Endothelial cell of umbilical vein (primary cell): ENCODE measurements at regions not wholly inside any gene's neighbourhood (a gene's known extent, or its start where the extent isn't known, plus 50 kb on each side); places are given as distances from the start of the nearest gene placed in this dataset.

ENCODE experiments used
- BruUV-seq: library from RNA; stranded (reverse); fragments of 400-500 nt; replicated peaks from 2 replicates; lab custom pipeline; 2021; lab: Mats Ljungman, UMichigan
- CTCF ChIA-PET: fragments of 300-600, 350-600 bp; sonication (Branson Sonifier 250); formaldehyde crosslinking; loops from one replicate; lab custom pipeline; 2021; ENCODE audit warnings: antibody characterized with exemption, inconsistent platforms; lab: Charles Lee
- POLR2A ChIA-PET: fragments of 300-600, 350-600 bp; sonication (Branson Sonifier 250); formaldehyde crosslinking; loops from one replicate; lab custom pipeline; 2021; ENCODE audit warnings: antibody characterized with exemption, inconsistent platforms; lab: Charles Lee
- DNase-seq: peaks from one replicate; pipeline ENCODE4 v3.0.0-alpha.2; 2011; ENCODE audit warnings: low read depth, low spot score
- FAIRE-seq: peaks from 2 replicates; lab custom pipeline; 2011; peaks lifted over from hg19 to GRCh38; lab: Jason Lieb, UNC
- H2AFZ ChIP-seq: 2 replicates; pipeline ENCODE4 v1.6.0; 2012; ENCODE audit warnings: low read depth, low read length, control low read depth, inconsistent platforms
- H3K27ac ChIP-seq: 2 replicates; pipeline ENCODE4 v1.5.1; 2011; ENCODE audit warnings: low read depth, mild to moderate bottlenecking, control low read depth, low read length, moderate library complexity; ENCODE audit not compliant: insufficient read depth
- H3K27me3 ChIP-seq, 2 experiments: 2 replicates each; pipeline versions ENCODE4 v1.6.0 to v1.6.1; 2011; ENCODE audit warnings: low read length in 2 of 2, mixed read lengths in 1 of 2; ENCODE audit not compliant: control insufficient read depth in 2 of 2, insufficient read depth in 2 of 2
- H3K36me3 ChIP-seq, 2 experiments: 2 replicates in 1 of 2; 3 replicates in 1 of 2; pipeline ENCODE4 v1.5.1; 2011; ENCODE audit warnings: low read length in 2 of 2, mild to moderate bottlenecking in 1 of 2, moderate library complexity in 1 of 2; ENCODE audit not compliant: control insufficient read depth in 2 of 2, insufficient read depth in 2 of 2; ENCODE audit errors: extremely low read depth in 1 of 2
- H3K4me1 ChIP-seq: 3 replicates; pipeline ENCODE4 v1.5.1; 2011; ENCODE audit warnings: mild to moderate bottlenecking, low read length; ENCODE audit not compliant: control insufficient read depth, insufficient read depth; ENCODE audit errors: extremely low read depth
- H3K4me2 ChIP-seq: 2 replicates; pipeline ENCODE4 v1.6.1; 2011; ENCODE audit warnings: low read length, control low read depth, mixed read lengths; ENCODE audit not compliant: insufficient read depth
- H3K4me3 ChIP-seq, 3 experiments: fragments of 200-600 bp in 1 of 3; sonication (generic), shearing (Covaris generic) in 1 of 3; replicated peaks in 1 of 3; 2 replicates each; pipeline ENCODE4 v1.5.1; 2011 to 2016; ENCODE audit warnings: control low read depth in 3 of 3, low read length in 3 of 3, mild to moderate bottlenecking in 2 of 3, inconsistent platforms in 1 of 3, low read depth in 1 of 3, moderate library complexity in 1 of 3; ENCODE audit not compliant: insufficient read depth in 1 of 3
- H3K79me2 ChIP-seq: 2 replicates; pipeline ENCODE4 v1.6.0; 2012; ENCODE audit warnings: low read length, inconsistent platforms; ENCODE audit not compliant: control insufficient read depth, insufficient read depth
- H3K9ac ChIP-seq: replicated peaks from 2 replicates; pipeline ENCODE3; 2011; ENCODE audit warnings: low read length, control low read depth; ENCODE audit not compliant: insufficient read depth; ENCODE audit errors: extremely low read depth
- H3K9me1 ChIP-seq: replicated peaks from 3 replicates; pipeline ENCODE4 v1.6.0; 2011; ENCODE audit warnings: mild to moderate bottlenecking, low read length; ENCODE audit not compliant: control insufficient read depth, insufficient read depth; ENCODE audit errors: extremely low read depth
- H3K9me3 ChIP-seq: replicated peaks from 2 replicates; pipeline ENCODE4 v1.5.1; 2012; ENCODE audit warnings: low read length, inconsistent platforms; ENCODE audit not compliant: control insufficient read depth, insufficient read depth
- H4K20me1 ChIP-seq: replicated peaks from 2 replicates; pipeline ENCODE3; 2011; ENCODE audit warnings: mild to moderate bottlenecking, low read length; ENCODE audit not compliant: control insufficient read depth, insufficient read depth; ENCODE audit errors: extremely low read depth
- EZH2 ChIP-seq: IDR thresholded peaks from 2 replicates; pipeline ENCODE4 v1.6.1; 2012; ENCODE audit warnings: borderline replicate concordance, low read depth, mild to moderate bottlenecking, moderate library complexity, low read length, inconsistent platforms; ENCODE audit not compliant: severe bottlenecking
- FOS ChIP-seq: IDR thresholded peaks from 2 replicates; pipeline ENCODE4 v1.6.1; 2011; ENCODE audit warnings: mild to moderate bottlenecking, low read length, moderate library complexity, borderline replicate concordance; ENCODE audit not compliant: insufficient read depth
- GATA2 ChIP-seq: IDR thresholded peaks from 2 replicates; pipeline ENCODE4 v1.7.0; 2011; ENCODE audit warnings: low read depth, mild to moderate bottlenecking, moderate library complexity, mixed read lengths, low read length; ENCODE audit not compliant: insufficient read length, insufficient read depth
- JUN ChIP-seq: IDR thresholded peaks from 2 replicates; pipeline ENCODE4 v1.6.1; 2011; ENCODE audit warnings: borderline replicate concordance, low read depth; ENCODE audit not compliant: insufficient read length, insufficient read depth
- MYC ChIP-seq: IDR thresholded peaks from one replicate; pipeline ENCODE4 v1.6.1; 2011; ENCODE audit warnings: mild to moderate bottlenecking, low read depth, low read length
- POLR2A ChIP-seq: IDR thresholded peaks from 2 replicates; pipeline ENCODE4 v1.6.1; 2012; ENCODE audit warnings: low read depth, mild to moderate bottlenecking, control low read depth, low read length
- POLR2AphosphoS5 ChIP-seq: IDR thresholded peaks from 2 replicates; pipeline ENCODE4 v1.6.1; 2012; ENCODE audit warnings: low read depth, mild to moderate bottlenecking, control low read depth, low read length, moderate library complexity; ENCODE audit not compliant: insufficient read depth
- dilution Hi-C: fragments of 300-500 bp; cut with MboI; formaldehyde crosslinking; loops from one replicate; pipeline ENCODE4 v1.15.0; 2019; ENCODE audit warnings: low sequenced_read_pairs; ENCODE audit not compliant: extremely low pct_ligation_motif_present
- intact Hi-C: fragments of 100-400 bp; cut with micrococcal nuclease; formaldehyde crosslinking; loops from one replicate; pipeline ENCODE4 v1.10.0; 2022
- TF ChIP-seq, protein P1 (sequence below), 2 donors: IDR thresholded peaks; 1 replicate in 1 of 2; 2 replicates in 1 of 2; pipeline ENCODE4 v1.5.1; 2011; ENCODE audit warnings: low read length in 2 of 2, mild to moderate bottlenecking in 2 of 2, moderate library complexity in 2 of 2, control low read depth in 1 of 2, inconsistent platforms in 1 of 2, low read depth in 1 of 2; ENCODE audit not compliant: insufficient read depth in 1 of 2; ENCODE audit errors: extremely low read depth in 1 of 2
- TF ChIP-seq, protein P2 (sequence below): IDR thresholded peaks from 2 replicates; pipeline ENCODE4 v1.6.1; 2011; ENCODE audit not compliant: insufficient read depth, insufficient read length

DNA sequence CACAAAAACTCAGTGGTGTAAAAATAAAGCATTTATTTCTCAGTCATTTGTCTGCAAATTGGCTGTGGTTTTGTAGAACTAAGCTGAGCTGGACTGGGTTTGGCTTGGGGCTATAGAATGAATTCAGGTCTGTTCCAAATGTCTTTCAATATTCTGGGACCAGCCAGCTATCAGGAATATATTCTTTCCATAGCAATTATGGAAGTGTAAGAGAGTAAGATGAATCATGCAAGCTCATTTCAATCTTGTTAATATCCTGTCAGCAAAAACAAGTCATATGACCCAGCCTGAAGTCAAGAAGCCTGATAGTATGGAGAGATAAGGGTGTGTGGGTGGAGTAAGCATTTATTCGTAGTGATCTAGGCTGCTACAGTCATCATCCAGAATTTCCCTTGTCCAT, 481.0 kb upstream of the CDH2 start:
- H2AFZ ChIP-seq = peak overlapping the region; percentile 3
- TF ChIP-seq GATA2 (peak; percentile 93), POLR2A (no peak), JUN (peak; percentile 26), POLR2AphosphoS5 (no peak), MYC (no peak), FOS (peak; percentile 66), EZH2 (no peak)
- TF ChIP-seq, protein P1, sequence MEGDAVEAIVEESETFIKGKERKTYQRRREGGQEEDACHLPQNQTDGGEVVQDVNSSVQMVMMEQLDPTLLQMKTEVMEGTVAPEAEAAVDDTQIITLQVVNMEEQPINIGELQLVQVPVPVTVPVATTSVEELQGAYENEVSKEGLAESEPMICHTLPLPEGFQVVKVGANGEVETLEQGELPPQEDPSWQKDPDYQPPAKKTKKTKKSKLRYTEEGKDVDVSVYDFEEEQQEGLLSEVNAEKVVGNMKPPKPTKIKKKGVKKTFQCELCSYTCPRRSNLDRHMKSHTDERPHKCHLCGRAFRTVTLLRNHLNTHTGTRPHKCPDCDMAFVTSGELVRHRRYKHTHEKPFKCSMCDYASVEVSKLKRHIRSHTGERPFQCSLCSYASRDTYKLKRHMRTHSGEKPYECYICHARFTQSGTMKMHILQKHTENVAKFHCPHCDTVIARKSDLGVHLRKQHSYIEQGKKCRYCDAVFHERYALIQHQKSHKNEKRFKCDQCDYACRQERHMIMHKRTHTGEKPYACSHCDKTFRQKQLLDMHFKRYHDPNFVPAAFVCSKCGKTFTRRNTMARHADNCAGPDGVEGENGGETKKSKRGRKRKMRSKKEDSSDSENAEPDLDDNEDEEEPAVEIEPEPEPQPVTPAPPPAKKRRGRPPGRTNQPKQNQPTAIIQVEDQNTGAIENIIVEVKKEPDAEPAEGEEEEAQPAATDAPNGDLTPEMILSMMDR (IDR thresholded peaks at IDR 0.05; ENCODE audit: extremely low read depth in 1 of 2, insufficient read depth in 1 of 2, low read depth in 1 of 2, low read length in 2 of 2) = no peak
- TF ChIP-seq, protein P2, sequence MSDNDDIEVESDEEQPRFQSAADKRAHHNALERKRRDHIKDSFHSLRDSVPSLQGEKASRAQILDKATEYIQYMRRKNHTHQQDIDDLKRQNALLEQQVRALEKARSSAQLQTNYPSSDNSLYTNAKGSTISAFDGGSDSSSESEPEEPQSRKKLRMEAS = no peak
- BruUV-seq = no TSS peak
- no peaks in the 10 kb centered on the region for H3K9me3 ChIP-seq
- H3K27ac ChIP-seq = no peak overlapping the region
- no peaks in the 10 kb centered on the region for H3K9me1 ChIP-seq
- no peaks in the 10 kb centered on the region for H3K79me2 ChIP-seq
- FAIRE-seq (peak; percentile 78), DNase-seq (peak; percentile 73)
- H3K4me3 ChIP-seq = no peak overlapping the region
- no peaks in the 10 kb centered on the region for H4K20me1 ChIP-seq
- intact Hi-C loops = no loop called here
- no peaks in the 10 kb centered on the region for H3K27me3 ChIP-seq
- POLR2A ChIA-PET = no interaction called here
- no peak overlapping the region for H3K9ac ChIP-seq
- CTCF ChIA-PET = interaction anchor here (0.6 to 1.7 kb wide), 5 partner anchors 8 to 41 kb away, joined by 3 to 9 read pairs (median 3); no protein-coding TSS in a partner anchor
- H3K4me1 ChIP-seq = peaks cover 12% of the 10 kb centered on the region
- H3K4me2 ChIP-seq = no peak overlapping the region
- H3K36me3 ChIP-seq = no peaks in the 10 kb centered on the region
- dilution Hi-C loops = no loop called here
